Ascending aorta (tissue), 2 donors: ENCODE measurements at regions not wholly inside any gene's neighbourhood (a gene's known extent, or its start where the extent isn't known, plus 50 kb on each side); places are given as distances from the start of the nearest gene placed in this dataset.

Experiments
- DNase-seq, 2 donors: peaks; one replicate each; pipeline ENCODE4 v3.0.0-alpha.2; 2019; ENCODE audit warnings: low spot score in 2 of 2
- H3K27ac ChIP-seq, 2 donors: fragments of 200-600 bp; sonication (generic); one replicate each; pipeline ENCODE4 v1.5.1; 2016 to 2017; ENCODE audit warnings: mild to moderate bottlenecking in 1 of 2
- H3K27me3 ChIP-seq: fragments of 200-600 bp; sonication (generic); one replicate; pipeline ENCODE4 v1.5.1; 2017
- H3K36me3 ChIP-seq, 2 donors: fragments of 200-600 bp; sonication (generic); one replicate each; pipeline ENCODE4 v1.5.1; 2016
- H3K4me1 ChIP-seq, 2 donors: fragments of 200-600 bp; sonication (generic); one replicate each; pipeline ENCODE4 v1.5.1; 2016 to 2017; ENCODE audit warnings: mild to moderate bottlenecking in 1 of 2
- H3K4me3 ChIP-seq, 2 donors: fragments of 200-600 bp; sonication (generic); one replicate each; pipeline ENCODE4 v1.5.1; 2016 to 2017; ENCODE audit warnings: mild to moderate bottlenecking in 1 of 2
- H3K9me3 ChIP-seq, 2 donors: fragments of 200-600 bp; sonication (generic); one replicate each; pipeline ENCODE4 v1.5.1; 2016
- intact Hi-C: fragments of 100-400 bp; cut with DNase I; formaldehyde crosslinking; loops from one replicate; pipeline ENCODE4 v1.15.1; 2023
- TF ChIP-seq, protein P1 (sequence below), 3 experiments: fragments of 200-600 bp in 2 of 3; fragments of 450-650 bp in 1 of 3; sonication (generic) in 2 of 3; IDR thresholded peaks; one replicate each; pipeline ENCODE4 v1.5.1; 2016 to 2019; ENCODE audit warnings: antibody characterized with exemption in 3 of 3, mild to moderate bottlenecking in 1 of 3, moderate library complexity in 1 of 3

DNA sequence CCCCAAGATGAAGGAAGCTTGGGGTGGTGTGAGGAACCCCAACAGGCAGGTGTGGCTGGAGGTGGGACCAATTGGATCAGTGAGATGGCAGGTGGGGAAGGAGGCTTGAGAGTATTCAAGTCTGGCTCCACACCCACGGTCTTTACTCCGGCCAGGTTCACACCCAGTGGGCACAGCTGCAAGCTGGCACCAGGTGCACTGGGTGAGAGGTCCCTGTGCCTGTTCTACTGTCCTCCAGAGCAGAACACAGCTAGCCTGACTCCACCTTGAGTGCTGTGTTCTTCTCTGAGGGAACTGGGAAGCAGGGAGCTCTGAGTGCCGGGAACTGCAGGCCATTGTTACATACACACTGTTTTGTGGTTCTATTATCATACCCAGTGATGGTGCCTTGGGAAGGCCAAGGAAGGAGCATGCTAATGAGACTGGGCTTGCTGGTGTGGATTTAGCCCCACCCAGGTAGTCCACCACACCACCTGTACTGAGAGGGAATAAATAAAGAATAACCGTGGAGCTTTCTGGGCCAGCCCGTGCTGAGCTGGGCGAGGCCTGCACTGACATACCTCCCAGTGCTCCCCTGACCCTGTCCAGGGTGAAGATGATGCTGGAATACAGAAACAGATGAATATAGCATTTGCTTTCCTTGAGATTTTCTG is 93.4 kb downstream of the ABHD5 start:
- Histone ChIP-seq H3K27me3 (no peaks in the 10 kb centered on the region), H3K9me3 (no peaks in the 10 kb centered on the region), H3K4me3 (no peak overlapping the region), H3K36me3 (no peaks in the 10 kb centered on the region), H3K27ac (no peak overlapping the region), H3K4me1 (no peaks in the 10 kb centered on the region)
- TF ChIP-seq, protein P1, sequence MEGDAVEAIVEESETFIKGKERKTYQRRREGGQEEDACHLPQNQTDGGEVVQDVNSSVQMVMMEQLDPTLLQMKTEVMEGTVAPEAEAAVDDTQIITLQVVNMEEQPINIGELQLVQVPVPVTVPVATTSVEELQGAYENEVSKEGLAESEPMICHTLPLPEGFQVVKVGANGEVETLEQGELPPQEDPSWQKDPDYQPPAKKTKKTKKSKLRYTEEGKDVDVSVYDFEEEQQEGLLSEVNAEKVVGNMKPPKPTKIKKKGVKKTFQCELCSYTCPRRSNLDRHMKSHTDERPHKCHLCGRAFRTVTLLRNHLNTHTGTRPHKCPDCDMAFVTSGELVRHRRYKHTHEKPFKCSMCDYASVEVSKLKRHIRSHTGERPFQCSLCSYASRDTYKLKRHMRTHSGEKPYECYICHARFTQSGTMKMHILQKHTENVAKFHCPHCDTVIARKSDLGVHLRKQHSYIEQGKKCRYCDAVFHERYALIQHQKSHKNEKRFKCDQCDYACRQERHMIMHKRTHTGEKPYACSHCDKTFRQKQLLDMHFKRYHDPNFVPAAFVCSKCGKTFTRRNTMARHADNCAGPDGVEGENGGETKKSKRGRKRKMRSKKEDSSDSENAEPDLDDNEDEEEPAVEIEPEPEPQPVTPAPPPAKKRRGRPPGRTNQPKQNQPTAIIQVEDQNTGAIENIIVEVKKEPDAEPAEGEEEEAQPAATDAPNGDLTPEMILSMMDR (IDR thresholded peaks at IDR 0.05), result no peak
- intact Hi-C loops, result no loop called here
- DNase-seq, result no peak

DNA sequence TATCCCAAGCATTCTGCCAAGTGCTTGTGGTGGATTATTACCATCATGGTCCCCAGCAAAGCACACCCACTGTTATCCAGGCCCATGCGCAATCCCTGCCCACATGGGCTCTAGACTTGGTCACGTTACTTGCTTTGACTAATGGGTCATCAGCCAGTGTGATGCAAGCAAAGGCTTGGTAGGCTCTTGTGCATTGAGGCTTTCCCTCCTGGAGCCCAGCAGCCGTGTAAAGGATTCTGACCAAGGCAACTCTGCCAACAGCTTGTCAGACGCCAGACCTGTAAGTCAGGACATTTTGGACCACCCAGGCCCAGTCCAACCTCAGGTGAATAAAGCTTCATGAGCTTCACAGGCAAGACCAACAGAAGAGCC is 93.9 kb downstream of the ABHD5 start:
- H3K9me3 ChIP-seq, result no peaks in the 10 kb centered on the region
- intact Hi-C loops, result no loop called here
- no peaks in the 10 kb centered on the region for H3K36me3 ChIP-seq

DNA sequence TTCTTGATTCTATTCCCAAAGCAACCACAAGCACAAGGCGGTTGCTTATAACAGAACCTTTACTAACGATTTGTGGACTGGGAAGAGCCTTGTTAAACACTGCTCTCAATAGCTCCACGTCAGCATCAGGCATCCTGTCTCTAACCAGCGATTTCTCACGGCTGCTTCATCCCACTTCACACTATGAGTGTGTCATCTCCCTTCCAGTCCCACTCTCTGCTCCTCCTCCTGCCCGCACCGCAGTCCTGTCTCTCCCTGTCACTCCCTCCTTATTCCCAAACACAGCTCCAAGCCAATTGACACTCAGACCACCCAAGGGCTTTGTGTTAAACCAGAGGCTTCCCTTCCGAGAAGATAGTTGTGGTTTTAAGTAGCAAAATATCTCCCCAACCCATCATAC is 94.8 kb downstream of the ABHD5 start:
- no peak overlapping the region for H3K27ac ChIP-seq

More for the DNA sequence above, 93.9 kb downstream of the ABHD5 start:
- H3K27ac ChIP-seq, result no peak overlapping the region
- no peak overlapping the region for H3K4me3 ChIP-seq
- TF ChIP-seq, protein P1 (IDR thresholded peaks at IDR 0.05), result no peak
- peak in 1 of 2 donors; percentile 52 for DNase-seq
- H3K27me3 ChIP-seq, result no peaks in the 10 kb centered on the region
- H3K4me1 ChIP-seq, result no peaks in the 10 kb centered on the region

DNA sequence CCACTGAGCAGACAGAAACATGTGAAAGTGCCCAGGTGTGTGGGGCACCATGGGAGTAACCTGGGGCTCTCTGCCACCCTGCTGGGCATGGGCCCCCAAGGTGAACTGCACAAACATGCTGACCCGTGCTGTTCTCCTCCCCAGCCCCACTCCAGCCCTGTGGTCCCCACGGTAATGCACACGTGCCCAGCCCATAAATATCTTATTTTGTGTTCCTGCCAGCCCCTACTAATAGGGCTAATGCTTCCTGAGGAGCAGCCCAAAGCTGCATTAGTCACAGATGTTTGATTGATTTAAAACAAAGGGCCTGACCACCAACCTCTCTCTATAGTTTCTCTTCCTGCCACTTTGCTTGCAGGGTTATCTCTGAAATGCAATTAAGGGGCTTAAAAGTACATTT is 95.4 kb downstream of the ABHD5 start:
- H3K9me3 ChIP-seq, result no peaks in the 10 kb centered on the region
- intact Hi-C loops, result no loop called here
- H3K4me3 ChIP-seq, result no peak overlapping the region

More for the DNA sequence above, 94.8 kb downstream of the ABHD5 start:
- TF ChIP-seq, protein P1 (IDR thresholded peaks at IDR 0.05), result no peak
- Histone ChIP-seq H3K4me3 (no peak overlapping the region), H3K36me3 (no peaks in the 10 kb centered on the region), H3K4me1 (no peaks in the 10 kb centered on the region), H3K9me3 (no peaks in the 10 kb centered on the region), H3K27me3 (no peaks in the 10 kb centered on the region)
- intact Hi-C loops, result no loop called here
- DNase-seq, result peak in 1 of 2 donors; percentile 33

DNA sequence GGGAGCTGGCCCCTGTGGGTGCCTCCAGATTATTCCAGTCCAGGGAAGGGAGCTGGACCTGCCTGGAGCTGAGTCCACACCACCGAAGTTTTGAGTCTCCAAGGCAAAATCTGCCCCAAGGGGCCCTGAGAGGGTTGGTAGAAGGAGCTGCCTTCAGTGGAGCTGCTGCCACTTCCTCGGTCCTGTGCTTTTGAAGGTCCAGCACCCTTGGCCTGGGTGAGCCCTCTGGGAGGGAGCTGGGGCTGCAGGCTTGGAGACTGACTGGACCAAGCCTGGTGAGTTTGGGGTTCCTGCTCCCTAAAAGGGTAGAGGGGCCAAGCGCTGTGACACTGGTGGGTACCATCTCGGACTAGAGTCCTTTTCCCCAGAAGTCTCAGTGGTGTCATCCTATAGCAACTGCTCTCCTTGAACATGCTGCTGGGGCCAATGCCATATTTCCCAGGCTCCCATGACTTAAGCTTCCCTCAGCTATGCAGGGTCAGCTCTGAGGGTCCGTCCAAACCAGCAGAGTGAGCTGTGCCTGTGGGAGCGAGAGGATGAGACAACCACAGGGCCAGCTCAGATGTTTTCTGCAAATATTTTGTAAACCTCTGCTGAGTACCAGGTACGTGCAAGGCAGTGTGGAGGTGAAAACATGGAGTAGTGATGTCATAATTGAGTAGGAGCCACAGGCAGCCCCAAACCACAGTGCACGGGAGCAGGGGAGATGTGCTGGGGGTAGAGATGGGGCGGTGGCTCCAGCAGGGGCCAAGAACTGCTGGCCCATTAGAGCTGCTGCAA is 96.0 kb downstream of the ABHD5 start:
- no peaks in the 10 kb centered on the region for H3K4me1 ChIP-seq
- DNase-seq, result peak in 1 of 2 donors; percentile 50
- H3K36me3 ChIP-seq, result no peaks in the 10 kb centered on the region
- H3K27me3 ChIP-seq, result no peaks in the 10 kb centered on the region
- intact Hi-C loops, result no loop called here
- no peak overlapping the region for H3K27ac ChIP-seq
- H3K4me3 ChIP-seq, result no peak overlapping the region
- H3K9me3 ChIP-seq, result no peaks in the 10 kb centered on the region
- TF ChIP-seq, protein P1 (IDR thresholded peaks at IDR 0.05), result no peak

More for the DNA sequence above, 95.4 kb downstream of the ABHD5 start:
- H3K36me3 ChIP-seq, result no peaks in the 10 kb centered on the region
- H3K4me1 ChIP-seq, result no peaks in the 10 kb centered on the region
- no peak overlapping the region for H3K27ac ChIP-seq
- DNase-seq, result no peak
- no peaks in the 10 kb centered on the region for H3K27me3 ChIP-seq
- TF ChIP-seq, protein P1 (IDR thresholded peaks at IDR 0.05), result no peak
